ENCODE measurements at regions not wholly inside any gene's neighbourhood (a gene's known extent, or its start where the extent isn't known, plus 50 kb on each side); places are given as distances from the start of the nearest gene placed in this dataset.

DNA sequence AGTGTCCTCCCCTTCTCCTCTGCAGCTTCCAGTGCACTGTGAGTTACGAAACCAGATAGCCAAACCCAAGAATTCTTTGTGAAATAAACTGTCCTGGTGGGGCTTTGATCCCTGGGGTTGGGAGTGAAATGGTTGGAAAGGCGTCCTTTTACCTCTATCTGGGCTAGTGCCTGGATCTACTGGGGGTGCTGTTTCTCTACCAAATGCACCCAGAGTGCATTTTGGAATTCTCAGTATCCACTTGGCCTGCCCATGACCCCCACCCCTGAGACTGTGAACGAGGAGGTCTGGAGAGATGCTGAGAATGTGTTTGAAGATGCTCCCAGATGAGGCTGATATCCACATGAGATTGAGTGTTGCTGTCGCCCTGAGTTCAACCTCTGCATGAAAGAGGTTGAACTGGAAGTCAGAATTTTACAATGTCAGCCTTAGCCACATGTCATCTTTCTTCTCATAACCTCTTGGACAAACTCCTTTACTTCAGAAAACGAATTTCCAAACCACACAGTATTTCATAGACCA is 87.1 kb upstream of the CLMN start:
- peaks cover 2% of the 10 kb centered on the region for H3K9me3 Mint-ChIP-seq (ENCODE audit: unreplicated experiment)
- no peaks in the 10 kb centered on the region for H4K20me1 ChIP-seq (ENCODE audit: insufficient read depth, low read length)
- no peaks in the 10 kb centered on the region for H3K9me3 ChIP-seq (ENCODE audit: insufficient read depth, low read depth, low read length)
- no peaks in the 10 kb centered on the region for H3K27me3 ChIP-seq (ENCODE audit: insufficient read depth, low read length)
- H3K36me3 ChIP-seq (ENCODE audit: insufficient read depth, low read length), result no peaks in the 10 kb centered on the region
- TF ChIP-seq, protein P1, sequence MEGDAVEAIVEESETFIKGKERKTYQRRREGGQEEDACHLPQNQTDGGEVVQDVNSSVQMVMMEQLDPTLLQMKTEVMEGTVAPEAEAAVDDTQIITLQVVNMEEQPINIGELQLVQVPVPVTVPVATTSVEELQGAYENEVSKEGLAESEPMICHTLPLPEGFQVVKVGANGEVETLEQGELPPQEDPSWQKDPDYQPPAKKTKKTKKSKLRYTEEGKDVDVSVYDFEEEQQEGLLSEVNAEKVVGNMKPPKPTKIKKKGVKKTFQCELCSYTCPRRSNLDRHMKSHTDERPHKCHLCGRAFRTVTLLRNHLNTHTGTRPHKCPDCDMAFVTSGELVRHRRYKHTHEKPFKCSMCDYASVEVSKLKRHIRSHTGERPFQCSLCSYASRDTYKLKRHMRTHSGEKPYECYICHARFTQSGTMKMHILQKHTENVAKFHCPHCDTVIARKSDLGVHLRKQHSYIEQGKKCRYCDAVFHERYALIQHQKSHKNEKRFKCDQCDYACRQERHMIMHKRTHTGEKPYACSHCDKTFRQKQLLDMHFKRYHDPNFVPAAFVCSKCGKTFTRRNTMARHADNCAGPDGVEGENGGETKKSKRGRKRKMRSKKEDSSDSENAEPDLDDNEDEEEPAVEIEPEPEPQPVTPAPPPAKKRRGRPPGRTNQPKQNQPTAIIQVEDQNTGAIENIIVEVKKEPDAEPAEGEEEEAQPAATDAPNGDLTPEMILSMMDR (IDR thresholded peaks at IDR 0.05; ENCODE audit: insufficient read depth, low read depth, low read length), result no peak
- TF ChIP-seq EZH2 (IDR thresholded peaks at IDR 0.05; ENCODE audit: insufficient read depth, low read length), result no peak
- H3K4me1 Mint-ChIP-seq (ENCODE audit: low read depth, unreplicated experiment), result no peaks in the 10 kb centered on the region
- H3K4me2 ChIP-seq (ENCODE audit: low read length), result no peak overlapping the region
- no peak overlapping the region for H3K4me3 Mint-ChIP-seq (ENCODE audit: unreplicated experiment)
- H3K9ac ChIP-seq (ENCODE audit: low read length), result no peak overlapping the region
- H3K27me3 Mint-ChIP-seq (ENCODE audit: low read depth, unreplicated experiment), result peaks cover 40% of the 10 kb centered on the region
- no peak overlapping the region for H3K27ac Mint-ChIP-seq (ENCODE audit: unreplicated experiment)
- no peaks in the 10 kb centered on the region for H3K36me3 Mint-ChIP-seq (ENCODE audit: low read depth, unreplicated experiment)
- H2AFZ ChIP-seq (ENCODE audit: low read depth, low read length), result no peak overlapping the region
- no peak overlapping the region for H3K27ac ChIP-seq (ENCODE audit: low read depth, low read length)
- no peaks in the 10 kb centered on the region for H3K79me2 ChIP-seq (ENCODE audit: insufficient read depth, low read length)
- FAIRE-seq (no peak), DNase-seq (ENCODE audit: low read depth) (no peak)
- no peak overlapping the region for H3K4me3 ChIP-seq (ENCODE audit: insufficient read depth, low read depth, low read length)
- H3K4me1 ChIP-seq (ENCODE audit: insufficient read depth, low read length), result no peaks in the 10 kb centered on the region

DNA sequence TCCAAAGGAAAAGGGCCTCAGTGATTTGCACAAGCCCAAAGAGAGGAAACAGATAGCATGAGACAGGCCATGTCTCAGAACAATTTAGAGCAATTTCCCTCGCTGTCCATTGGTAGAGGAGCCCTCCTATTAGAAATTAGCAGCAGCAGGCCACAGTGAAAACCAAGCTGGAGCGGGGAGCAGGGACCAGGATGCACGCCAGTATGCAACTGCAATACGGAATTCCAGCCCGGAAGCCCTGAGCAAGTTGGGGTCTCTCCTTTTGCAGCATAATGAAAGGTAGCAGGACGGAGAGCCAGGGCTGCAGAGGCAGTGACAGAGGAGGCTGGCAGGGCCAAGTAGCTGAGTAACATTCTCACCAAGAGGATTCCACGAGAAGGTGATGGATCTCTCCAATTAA is 84.9 kb upstream of the CLMN start:
- no peak for TF ChIP-seq EZH2 (IDR thresholded peaks at IDR 0.05; ENCODE audit: insufficient read depth, low read length)
- TF ChIP-seq, protein P1 (IDR thresholded peaks at IDR 0.05; ENCODE audit: insufficient read depth, low read depth, low read length), result no peak
- FAIRE-seq (no peak), DNase-seq (ENCODE audit: low read depth) (no peak)
- Histone ChIP-seq H3K9me3 (ENCODE audit: insufficient read depth, low read depth, low read length) (no peaks in the 10 kb centered on the region), H3K9ac (ENCODE audit: low read length) (no peak overlapping the region), H3K27me3 (ENCODE audit: insufficient read depth, low read length) (no peaks in the 10 kb centered on the region), H4K20me1 (ENCODE audit: insufficient read depth, low read length) (no peaks in the 10 kb centered on the region), H3K79me2 (ENCODE audit: insufficient read depth, low read length) (no peaks in the 10 kb centered on the region), H3K4me2 (ENCODE audit: low read length) (no peak overlapping the region), H3K4me1 (ENCODE audit: insufficient read depth, low read length) (no peaks in the 10 kb centered on the region), H3K27ac (ENCODE audit: low read depth, low read length) (no peak overlapping the region), H3K36me3 (ENCODE audit: insufficient read depth, low read length) (no peaks in the 10 kb centered on the region), H2AFZ (ENCODE audit: low read depth, low read length) (no peak overlapping the region), H3K4me3 (ENCODE audit: insufficient read depth, low read depth, low read length) (no peak overlapping the region)
- Mint-ChIP-seq H3K36me3 (ENCODE audit: low read depth, unreplicated experiment) (no peaks in the 10 kb centered on the region), H3K4me3 (ENCODE audit: unreplicated experiment) (no peak overlapping the region), H3K4me1 (ENCODE audit: low read depth, unreplicated experiment) (no peaks in the 10 kb centered on the region), H3K27ac (ENCODE audit: unreplicated experiment) (no peak overlapping the region), H3K27me3 (ENCODE audit: low read depth, unreplicated experiment) (peaks cover 28% of the 10 kb centered on the region), H3K9me3 (ENCODE audit: unreplicated experiment) (no peaks in the 10 kb centered on the region)

DNA sequence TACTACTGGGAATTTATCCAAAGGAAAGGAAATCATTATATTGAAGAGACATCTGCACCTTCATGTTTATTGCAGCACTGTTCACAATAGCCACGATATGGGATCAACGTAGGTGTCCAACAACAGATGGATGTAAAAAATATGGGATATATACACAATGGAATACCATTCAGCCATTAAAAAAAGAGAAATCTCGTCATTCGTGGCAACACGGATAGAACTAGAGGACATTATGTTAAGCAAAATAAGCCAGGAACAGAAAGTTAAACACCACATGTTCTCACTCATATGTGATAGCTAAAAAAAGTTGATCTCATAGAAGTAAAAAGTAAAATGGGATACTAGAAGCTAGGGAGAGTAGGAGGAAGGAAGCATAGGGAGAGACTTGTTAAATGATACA is 82.9 kb upstream of the CLMN start:
- H3K9ac ChIP-seq (ENCODE audit: low read length), result no peak overlapping the region
- no peak overlapping the region for H3K4me3 ChIP-seq (ENCODE audit: insufficient read depth, low read depth, low read length)
- no peak for TF ChIP-seq EZH2 (IDR thresholded peaks at IDR 0.05; ENCODE audit: insufficient read depth, low read length)
- TF ChIP-seq, protein P1 (IDR thresholded peaks at IDR 0.05; ENCODE audit: insufficient read depth, low read depth, low read length), result no peak
- no peak overlapping the region for H3K4me2 ChIP-seq (ENCODE audit: low read length)
- no peak overlapping the region for H3K27ac ChIP-seq (ENCODE audit: low read depth, low read length)
- Mint-ChIP-seq H3K36me3 (ENCODE audit: low read depth, unreplicated experiment) (no peaks in the 10 kb centered on the region), H3K27ac (ENCODE audit: unreplicated experiment) (no peak overlapping the region), H3K27me3 (ENCODE audit: low read depth, unreplicated experiment) (peaks cover 13% of the 10 kb centered on the region), H3K4me3 (ENCODE audit: unreplicated experiment) (no peak overlapping the region), H3K9me3 (ENCODE audit: unreplicated experiment) (no peaks in the 10 kb centered on the region), H3K4me1 (ENCODE audit: low read depth, unreplicated experiment) (no peaks in the 10 kb centered on the region)
- FAIRE-seq (no peak), DNase-seq (ENCODE audit: low read depth) (no peak)
- no peaks in the 10 kb centered on the region for H3K36me3 ChIP-seq (ENCODE audit: insufficient read depth, low read length)
- H3K9me3 ChIP-seq (ENCODE audit: insufficient read depth, low read depth, low read length), result no peaks in the 10 kb centered on the region
- H2AFZ ChIP-seq (ENCODE audit: low read depth, low read length), result no peak overlapping the region
- H4K20me1 ChIP-seq (ENCODE audit: insufficient read depth, low read length), result no peaks in the 10 kb centered on the region
- H3K4me1 ChIP-seq (ENCODE audit: insufficient read depth, low read length), result no peaks in the 10 kb centered on the region
- H3K27me3 ChIP-seq (ENCODE audit: insufficient read depth, low read length), result no peaks in the 10 kb centered on the region
- no peaks in the 10 kb centered on the region for H3K79me2 ChIP-seq (ENCODE audit: insufficient read depth, low read length)
